SK-N-MC (cell line): ENCODE measurements at regions not wholly inside any gene's neighbourhood (a gene's known extent, or its start where the extent isn't known, plus 50 kb on each side); places are given as distances from the start of the nearest gene placed in this dataset.
"Not testable (repeated sequence)": the region's sequence is repeated elsewhere in the genome, so short reads cannot be mapped to it uniquely, and the experiment has no call there.

Experiments used
- EZH2 ChIP-seq: fragments of 200-600 bp; sonication (generic); IDR thresholded peaks from one replicate; pipeline ENCODE4 v1.6.1; 2017; ENCODE audit warnings: antibody characterized with exemption
- FOXP2 ChIP-seq: optimal IDR thresholded peaks from 2 replicates; pipeline ENCODE3; 2011; ENCODE audit warnings: mild to moderate bottlenecking, moderate library complexity; ENCODE audit not compliant: insufficient read depth; ENCODE audit errors: extremely low read length, control extremely low read depth
- POLR2AphosphoS5 ChIP-seq: IDR thresholded peaks from 2 replicates; pipeline ENCODE4 v1.6.1; 2012; ENCODE audit warnings: mild to moderate bottlenecking, low read depth, low read length, borderline replicate concordance

GRCh38 chr10:120187168-120187567 lies 269.9 kb upstream of the PLPP4 start:
- not testable (repeated sequence) for TF ChIP-seq EZH2, POLR2AphosphoS5, FOXP2
